ENCODE measurements at regions not wholly inside any gene's neighbourhood (a gene's known extent, or its start where the extent isn't known, plus 50 kb on each side); places are given as distances from the start of the nearest gene placed in this dataset.

DNA sequence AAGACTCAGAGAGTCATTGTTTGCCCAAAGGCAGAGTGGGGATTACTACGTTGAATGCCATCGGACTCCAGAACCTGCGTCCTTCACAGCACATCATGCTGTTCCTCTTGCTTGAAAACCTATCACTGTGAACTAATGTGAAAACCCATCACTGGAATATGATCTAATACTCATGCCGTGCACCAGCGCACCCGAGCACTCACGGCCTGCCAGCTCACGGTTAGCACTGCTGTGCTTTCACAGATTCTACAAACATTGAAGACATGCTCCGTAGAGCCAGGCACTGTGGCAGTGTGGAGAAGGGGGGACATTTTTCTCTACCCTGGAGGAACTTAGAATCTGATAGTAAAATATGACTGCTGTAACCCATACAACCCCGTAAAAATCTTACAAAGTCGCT is 350.4 kb downstream of the C16orf95 start:
- DNase-seq (ENCODE audit: insufficient read length) = no peak
- no peak for FAIRE-seq
- no peak for TF ChIP-seq POLR2A (IDR thresholded peaks at IDR 0.05; ENCODE audit: low read depth, low read length)
- no peak for TF ChIP-seq POLR2AphosphoS5 (IDR thresholded peaks at IDR 0.05; ENCODE audit: low read depth, low read length)
- no peak for TF ChIP-seq TAF1 (IDR thresholded peaks at IDR 0.05; ENCODE audit: borderline replicate concordance, low read depth, low read length)

DNA sequence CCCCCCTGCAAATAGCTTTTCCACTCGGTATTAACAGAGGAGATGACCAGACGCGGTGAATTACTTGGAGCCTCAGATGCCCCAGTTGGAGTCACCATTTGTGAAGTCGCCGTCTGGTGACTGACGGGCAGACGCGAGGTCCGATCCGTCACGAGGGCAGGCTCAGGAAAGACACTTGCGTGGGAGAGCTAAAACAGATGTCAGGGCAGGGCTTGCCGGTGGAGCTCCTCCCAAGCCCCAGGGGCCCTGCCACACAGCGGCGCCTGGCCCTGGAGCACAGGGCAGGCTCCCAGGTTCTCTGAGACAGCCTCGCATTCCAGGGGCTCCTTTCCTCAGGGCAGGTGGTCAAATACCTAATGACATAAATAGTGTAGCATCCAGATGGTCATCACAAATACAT is 348.3 kb downstream of the C16orf95 start:
- DNase-seq (ENCODE audit: insufficient read length) (no peak), FAIRE-seq (no peak)
- TF ChIP-seq POLR2A (IDR thresholded peaks at IDR 0.05; ENCODE audit: low read depth, low read length) (no peak), POLR2AphosphoS5 (IDR thresholded peaks at IDR 0.05; ENCODE audit: low read depth, low read length) (no peak), TAF1 (IDR thresholded peaks at IDR 0.05; ENCODE audit: borderline replicate concordance, low read depth, low read length) (no peak)

- DNase-seq (ENCODE audit: insufficient read length) (no peak), FAIRE-seq (no peak)
- TF ChIP-seq POLR2AphosphoS5 (IDR thresholded peaks at IDR 0.05; ENCODE audit: low read depth, low read length) (no peak), POLR2A (IDR thresholded peaks at IDR 0.05; ENCODE audit: low read depth, low read length) (no peak), TAF1 (IDR thresholded peaks at IDR 0.05; ENCODE audit: borderline replicate concordance, low read depth, low read length) (no peak)
These were observed 347.5 kb downstream of the C16orf95 start for GRCh38 chr16:86969716-86970115.

- TF ChIP-seq POLR2AphosphoS5 (IDR thresholded peaks at IDR 0.05; ENCODE audit: low read depth, low read length) (no peak), POLR2A (IDR thresholded peaks at IDR 0.05; ENCODE audit: low read depth, low read length) (no peak), TAF1 (IDR thresholded peaks at IDR 0.05; ENCODE audit: borderline replicate concordance, low read depth, low read length) (no peak)
- FAIRE-seq (no peak), DNase-seq (ENCODE audit: insufficient read length) (no peak)
These were observed 346.9 kb downstream of the C16orf95 start for GRCh38 chr16:86970279-86970678.

- DNase-seq (ENCODE audit: insufficient read length) (no peak), FAIRE-seq (no peak)
- TF ChIP-seq POLR2AphosphoS5 (IDR thresholded peaks at IDR 0.05; ENCODE audit: low read depth, low read length) (no peak), TAF1 (IDR thresholded peaks at IDR 0.05; ENCODE audit: borderline replicate concordance, low read depth, low read length) (no peak), POLR2A (IDR thresholded peaks at IDR 0.05; ENCODE audit: low read depth, low read length) (no peak)
These were observed 346.5 kb downstream of the C16orf95 start for GRCh38 chr16:86970726-86971125.

DNA sequence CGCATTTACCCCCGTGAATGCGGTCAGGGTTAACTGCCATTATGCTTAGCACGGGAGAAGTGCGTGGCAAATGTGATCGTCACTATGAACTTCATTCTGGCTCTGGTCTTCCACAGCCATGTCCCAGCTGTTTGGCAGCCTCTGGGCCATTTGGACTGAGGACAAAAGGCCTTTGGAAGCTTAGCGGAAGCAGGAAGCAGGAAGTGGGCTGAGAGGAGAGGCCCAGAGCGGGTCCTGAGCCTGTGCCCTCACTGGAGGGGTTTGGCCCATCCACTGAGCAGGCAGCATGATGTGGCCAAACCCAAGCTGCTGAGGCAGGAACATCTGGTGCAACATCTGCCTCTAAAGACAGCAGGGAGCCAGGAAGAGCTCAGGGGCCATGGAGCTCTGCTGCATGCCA is 345.9 kb downstream of the C16orf95 start:
- DNase-seq (ENCODE audit: insufficient read length) (no peak), FAIRE-seq (no peak)
- TF ChIP-seq TAF1 (IDR thresholded peaks at IDR 0.05; ENCODE audit: borderline replicate concordance, low read depth, low read length) (no peak), POLR2AphosphoS5 (IDR thresholded peaks at IDR 0.05; ENCODE audit: low read depth, low read length) (no peak), POLR2A (IDR thresholded peaks at IDR 0.05; ENCODE audit: low read depth, low read length) (no peak)

GRCh38 chr16:86974120-86974519 is 343.1 kb downstream of the C16orf95 start:
- TF ChIP-seq POLR2A (IDR thresholded peaks at IDR 0.05; ENCODE audit: low read depth, low read length) (no peak), TAF1 (IDR thresholded peaks at IDR 0.05; ENCODE audit: borderline replicate concordance, low read depth, low read length) (no peak), POLR2AphosphoS5 (IDR thresholded peaks at IDR 0.05; ENCODE audit: low read depth, low read length) (no peak)
- DNase-seq (ENCODE audit: insufficient read length) = no peak
- no peak for FAIRE-seq

DNA sequence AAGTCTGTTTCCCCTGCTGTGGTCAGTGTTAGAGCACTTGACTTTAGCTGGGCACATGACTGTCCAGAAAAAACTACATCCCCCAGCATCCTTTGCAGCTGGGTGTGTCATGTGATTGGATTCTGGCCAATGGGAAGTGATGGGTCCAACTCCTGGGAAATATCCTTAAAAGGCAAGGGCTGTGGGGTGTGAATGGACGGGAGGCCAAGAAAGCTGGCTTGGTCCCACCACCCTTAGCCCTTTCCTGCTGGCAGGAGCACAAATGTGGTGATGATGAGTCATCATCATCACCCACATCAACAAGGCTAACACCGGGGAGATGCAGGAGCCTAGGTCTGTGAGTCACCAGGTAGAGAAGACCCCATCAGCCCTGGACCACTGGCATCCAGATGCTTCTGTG is 341.7 kb downstream of the C16orf95 start:
- no peak for TF ChIP-seq POLR2A (IDR thresholded peaks at IDR 0.05; ENCODE audit: low read depth, low read length)
- no peak for TF ChIP-seq TAF1 (IDR thresholded peaks at IDR 0.05; ENCODE audit: borderline replicate concordance, low read depth, low read length)
- no peak for TF ChIP-seq POLR2AphosphoS5 (IDR thresholded peaks at IDR 0.05; ENCODE audit: low read depth, low read length)
- DNase-seq (ENCODE audit: insufficient read length) (no peak), FAIRE-seq (no peak)

DNA sequence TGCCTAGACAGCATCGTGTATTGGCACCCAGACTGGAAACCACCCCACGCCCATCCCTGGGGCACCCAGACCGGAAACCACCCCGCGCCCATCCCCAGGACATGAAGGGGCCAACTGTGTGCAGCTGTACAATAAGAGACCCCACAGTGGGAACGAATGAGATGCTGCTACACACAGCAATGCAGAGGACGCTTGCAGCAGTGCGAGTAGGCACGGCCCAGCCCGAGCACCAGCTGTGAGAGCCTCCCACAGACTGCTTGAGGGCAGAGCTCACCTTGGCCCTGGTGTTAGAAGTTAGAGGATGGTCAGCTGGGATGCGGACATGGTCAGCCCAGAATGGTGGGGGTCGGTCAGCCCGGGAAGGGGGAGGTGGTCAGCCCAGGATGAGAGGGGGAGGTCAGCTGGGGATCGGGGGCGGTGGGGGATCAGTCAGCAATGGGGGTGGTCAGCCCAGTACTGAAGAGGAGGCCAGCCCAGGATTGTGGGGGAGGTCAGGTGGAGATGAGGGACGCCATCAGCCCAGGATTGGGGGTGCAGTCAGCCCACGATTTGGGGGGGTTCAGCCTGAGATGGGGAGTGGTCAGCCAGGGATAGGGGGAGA is 340.0 kb downstream of the C16orf95 start:
- no peak for DNase-seq (ENCODE audit: insufficient read length)
- no peak for FAIRE-seq
- TF ChIP-seq TAF1 (IDR thresholded peaks at IDR 0.05; ENCODE audit: borderline replicate concordance, low read depth, low read length) (no peak), POLR2A (IDR thresholded peaks at IDR 0.05; ENCODE audit: low read depth, low read length) (no peak), POLR2AphosphoS5 (IDR thresholded peaks at IDR 0.05; ENCODE audit: low read depth, low read length) (no peak)

DNA sequence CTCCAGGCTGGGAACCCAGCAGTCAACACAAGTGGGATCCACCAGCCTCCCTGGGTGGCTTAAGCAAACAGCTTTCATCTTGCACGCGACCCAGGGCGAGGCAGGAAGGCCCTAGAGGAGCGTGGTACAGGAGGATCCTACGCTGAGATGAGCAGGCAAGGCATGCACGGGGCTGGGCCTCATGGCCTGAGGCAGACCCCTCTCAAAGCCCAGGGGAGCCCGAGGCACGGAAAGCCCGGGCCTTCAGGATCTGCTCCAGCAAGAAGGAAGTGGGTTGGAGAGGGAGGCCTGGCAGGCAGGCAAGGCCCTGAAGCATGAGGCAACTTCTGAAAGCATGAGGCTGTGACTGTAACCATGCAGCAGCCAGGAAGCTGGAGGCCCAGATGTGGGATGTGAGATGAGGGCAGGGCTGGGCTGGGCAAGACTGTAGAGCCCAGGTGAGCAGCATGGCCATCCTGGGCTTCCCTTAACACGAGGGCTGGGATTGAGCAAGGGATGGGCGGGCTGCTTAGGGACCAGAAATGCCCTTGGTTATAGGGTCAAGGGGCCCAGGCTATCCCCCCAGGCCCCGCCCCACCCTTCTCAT is 338.7 kb downstream of the C16orf95 start:
- FAIRE-seq = no peak
- no peak for TF ChIP-seq POLR2AphosphoS5 (IDR thresholded peaks at IDR 0.05; ENCODE audit: low read depth, low read length)
- no peak for TF ChIP-seq POLR2A (IDR thresholded peaks at IDR 0.05; ENCODE audit: low read depth, low read length)
- TF ChIP-seq TAF1 (IDR thresholded peaks at IDR 0.05; ENCODE audit: borderline replicate concordance, low read depth, low read length) = no peak
- no peak for DNase-seq (ENCODE audit: insufficient read length)

GRCh38 chr16:86979061-86979460 is 338.1 kb downstream of the C16orf95 start:
- no peak for FAIRE-seq
- TF ChIP-seq POLR2A (IDR thresholded peaks at IDR 0.05; ENCODE audit: low read depth, low read length) = no peak
- no peak for TF ChIP-seq TAF1 (IDR thresholded peaks at IDR 0.05; ENCODE audit: borderline replicate concordance, low read depth, low read length)
- no peak for DNase-seq (ENCODE audit: insufficient read length)

DNA sequence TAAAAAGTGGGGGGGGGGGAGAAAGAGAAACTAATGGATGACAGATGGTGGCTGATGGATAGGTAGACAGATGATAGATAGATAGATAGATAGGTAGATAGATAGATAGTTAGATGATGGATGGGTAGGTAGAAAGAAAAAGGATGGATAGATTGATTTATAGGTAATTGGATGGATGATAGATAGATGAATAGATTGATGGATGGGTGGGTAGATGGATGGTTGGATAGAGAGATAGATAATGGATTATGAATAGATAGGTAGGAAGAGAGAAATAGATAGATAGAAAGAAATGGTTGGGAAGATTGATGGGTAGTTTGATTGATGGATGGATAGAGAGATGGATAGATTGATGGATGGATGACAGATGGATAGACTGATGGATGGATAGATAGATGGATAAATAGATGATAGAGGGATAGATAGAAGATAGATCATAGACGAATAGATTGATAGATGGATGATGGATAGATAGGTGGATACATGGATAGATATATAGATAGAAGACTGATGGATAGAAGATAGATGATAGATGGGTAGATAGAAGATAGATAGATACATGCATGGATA is 337.1 kb downstream of the C16orf95 start:
- FAIRE-seq = no peak
- DNase-seq (ENCODE audit: insufficient read length) = no peak
- TF ChIP-seq TAF1 (IDR thresholded peaks at IDR 0.05; ENCODE audit: borderline replicate concordance, low read depth, low read length) = no peak
- TF ChIP-seq POLR2A (IDR thresholded peaks at IDR 0.05; ENCODE audit: low read depth, low read length) = no peak
- no peak for TF ChIP-seq POLR2AphosphoS5 (IDR thresholded peaks at IDR 0.05; ENCODE audit: low read depth, low read length)

Measured in GM12892 (cell line).